ENCODE measurements at regions not wholly inside any gene's neighbourhood (a gene's known extent, or its start where the extent isn't known, plus 50 kb on each side); places are given as distances from the start of the nearest gene placed in this dataset.

DNA sequence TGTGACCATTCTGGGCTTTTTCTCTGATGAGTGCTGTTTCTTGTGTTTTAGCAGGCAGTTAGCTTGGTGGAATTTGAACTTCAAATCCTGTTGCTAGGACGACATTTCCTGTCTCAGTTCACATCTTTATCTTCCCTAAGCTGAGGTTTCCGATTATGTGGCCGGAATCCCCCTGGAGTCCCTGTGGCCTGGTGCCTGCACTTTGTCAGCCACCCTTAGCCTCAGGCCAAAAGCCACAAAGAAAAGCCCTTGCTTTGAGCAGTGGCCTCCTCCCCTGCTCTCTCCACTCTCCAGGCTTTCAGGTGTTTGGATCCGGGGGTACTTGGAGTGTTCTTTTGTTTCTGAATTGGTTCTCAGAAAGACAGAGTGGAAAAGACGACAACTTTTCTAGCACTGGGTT lies 59.9 kb upstream of the PMEPA1 start:
- Mint-ChIP-seq H3K9me3 (peaks cover 0 to 2% (median 0%) of the 10 kb centered on the region in 7 donors), H3K27me3 (no peaks in the 10 kb centered on the region), H3K36me3 (no peaks in the 10 kb centered on the region), H3K4me1 (peaks cover 0 to 6% (median 0%) of the 10 kb centered on the region in 4 donors), H3K4me3 (no peak overlapping the region), H3K27ac (no peak overlapping the region)
- no peak overlapping the region for H3K4me3 ChIP-seq (ENCODE audit: low read depth, low read length)
- H3K36me3 ChIP-seq (ENCODE audit: control insufficient read depth, insufficient read depth, low read length) = no peaks in the 10 kb centered on the region
- ATAC-seq (ENCODE audit: low read depth in 2 of 2) (no peak), DNase-seq (no peak)
- no peaks in the 10 kb centered on the region for H3K4me1 ChIP-seq (ENCODE audit: control insufficient read depth, insufficient read depth, low read length, poor library complexity, severe bottlenecking)
- H3K27me3 ChIP-seq (ENCODE audit: control insufficient read depth, insufficient read depth, low read length) = no peaks in the 10 kb centered on the region
- no peaks in the 10 kb centered on the region for H3K9me3 ChIP-seq (ENCODE audit: control insufficient read depth in 2 of 2, low read length in 2 of 2)
- no peak overlapping the region for H3K27ac ChIP-seq (ENCODE audit: insufficient read depth, low read length, poor library complexity, severe bottlenecking)

GRCh38 chr20:57768519-57768918 lies 58.7 kb upstream of the PMEPA1 start:
- Mint-ChIP-seq H3K4me1 (peaks cover 0 to 6% (median 0%) of the 10 kb centered on the region in 4 donors), H3K27ac (no peak overlapping the region), H3K27me3 (no peaks in the 10 kb centered on the region), H3K4me3 (no peak overlapping the region), H3K36me3 (no peaks in the 10 kb centered on the region), H3K9me3 (peaks cover 0 to 4% (median 0%) of the 10 kb centered on the region in 7 donors)
- no peak overlapping the region for H3K27ac ChIP-seq (ENCODE audit: insufficient read depth, low read length, poor library complexity, severe bottlenecking)
- H3K4me3 ChIP-seq (ENCODE audit: low read depth, low read length) = no peak overlapping the region
- H3K9me3 ChIP-seq (ENCODE audit: control insufficient read depth in 2 of 2, low read length in 2 of 2) = no peaks in the 10 kb centered on the region
- ATAC-seq (ENCODE audit: low read depth in 2 of 2) (no peak), DNase-seq (no peak)
- H3K36me3 ChIP-seq (ENCODE audit: control insufficient read depth, insufficient read depth, low read length) = no peaks in the 10 kb centered on the region
- H3K4me1 ChIP-seq (ENCODE audit: control insufficient read depth, insufficient read depth, low read length, poor library complexity, severe bottlenecking) = no peaks in the 10 kb centered on the region
- H3K27me3 ChIP-seq (ENCODE audit: control insufficient read depth, insufficient read depth, low read length) = no peaks in the 10 kb centered on the region

- ATAC-seq (ENCODE audit: low read depth in 2 of 2) (no peak), DNase-seq (no peak)
- no peaks in the 10 kb centered on the region for H3K36me3 Mint-ChIP-seq
- Histone ChIP-seq H3K36me3 (ENCODE audit: control insufficient read depth, insufficient read depth, low read length) (no peaks in the 10 kb centered on the region), H3K27me3 (ENCODE audit: control insufficient read depth, insufficient read depth, low read length) (no peaks in the 10 kb centered on the region), H3K9me3 (ENCODE audit: control insufficient read depth in 2 of 2, low read length in 2 of 2) (no peaks in the 10 kb centered on the region), H3K4me1 (ENCODE audit: control insufficient read depth, insufficient read depth, low read length, poor library complexity, severe bottlenecking) (no peaks in the 10 kb centered on the region), H3K4me3 (ENCODE audit: low read depth, low read length) (no peak overlapping the region), H3K27ac (ENCODE audit: insufficient read depth, low read length, poor library complexity, severe bottlenecking) (no peak overlapping the region)
- H3K9me3 Mint-ChIP-seq = peaks cover 0 to 4% (median 2%) of the 10 kb centered on the region in 7 donors
- H3K27ac Mint-ChIP-seq = no peak overlapping the region
- H3K27me3 Mint-ChIP-seq = no peaks in the 10 kb centered on the region
- no peak overlapping the region for H3K4me3 Mint-ChIP-seq
- H3K4me1 Mint-ChIP-seq = peaks cover 0 to 3% (median 0%) of the 10 kb centered on the region in 4 donors
Observed at GRCh38 chr20:57767441-57767840, 57.6 kb upstream of the PMEPA1 start.

- Mint-ChIP-seq H3K36me3 (no peaks in the 10 kb centered on the region), H3K27me3 (peaks cover 10% of the 10 kb centered on the region), H3K4me3 (no peak overlapping the region), H3K27ac (no peak overlapping the region), H3K4me1 (no peaks in the 10 kb centered on the region), H3K9me3 (peaks cover 0 to 9% (median 0%) of the 10 kb centered on the region in 7 donors)
- Histone ChIP-seq H3K4me1 (ENCODE audit: control insufficient read depth, insufficient read depth, low read length, poor library complexity, severe bottlenecking) (no peaks in the 10 kb centered on the region), H3K27me3 (ENCODE audit: control insufficient read depth, insufficient read depth, low read length) (no peaks in the 10 kb centered on the region), H3K4me3 (ENCODE audit: low read depth, low read length) (no peak overlapping the region), H3K36me3 (ENCODE audit: control insufficient read depth, insufficient read depth, low read length) (no peaks in the 10 kb centered on the region), H3K27ac (ENCODE audit: insufficient read depth, low read length, poor library complexity, severe bottlenecking) (no peak overlapping the region), H3K9me3 (ENCODE audit: control insufficient read depth in 2 of 2, low read length in 2 of 2) (no peaks in the 10 kb centered on the region)
- no peak for DNase-seq
- no peak for ATAC-seq (ENCODE audit: low read depth in 2 of 2)
Observed at GRCh38 chr20:57763235-57763595, 53.4 kb upstream of the PMEPA1 start.

- Mint-ChIP-seq H3K27ac (no peak overlapping the region), H3K9me3 (peaks cover 0 to 9% (median 0%) of the 10 kb centered on the region in 7 donors), H3K4me1 (no peaks in the 10 kb centered on the region), H3K27me3 (peaks cover 16% of the 10 kb centered on the region), H3K4me3 (no peak overlapping the region), H3K36me3 (no peaks in the 10 kb centered on the region)
- DNase-seq (no peak), ATAC-seq (ENCODE audit: low read depth in 2 of 2) (no peak)
- Histone ChIP-seq H3K27me3 (ENCODE audit: control insufficient read depth, insufficient read depth, low read length) (no peaks in the 10 kb centered on the region), H3K27ac (ENCODE audit: insufficient read depth, low read length, poor library complexity, severe bottlenecking) (no peak overlapping the region), H3K36me3 (ENCODE audit: control insufficient read depth, insufficient read depth, low read length) (no peaks in the 10 kb centered on the region), H3K4me1 (ENCODE audit: control insufficient read depth, insufficient read depth, low read length, poor library complexity, severe bottlenecking) (no peaks in the 10 kb centered on the region), H3K4me3 (ENCODE audit: low read depth, low read length) (no peak overlapping the region), H3K9me3 (ENCODE audit: control insufficient read depth in 2 of 2, low read length in 2 of 2) (no peaks in the 10 kb centered on the region)
Observed at GRCh38 chr20:57762531-57763234, 52.9 kb upstream of the PMEPA1 start.

DNA sequence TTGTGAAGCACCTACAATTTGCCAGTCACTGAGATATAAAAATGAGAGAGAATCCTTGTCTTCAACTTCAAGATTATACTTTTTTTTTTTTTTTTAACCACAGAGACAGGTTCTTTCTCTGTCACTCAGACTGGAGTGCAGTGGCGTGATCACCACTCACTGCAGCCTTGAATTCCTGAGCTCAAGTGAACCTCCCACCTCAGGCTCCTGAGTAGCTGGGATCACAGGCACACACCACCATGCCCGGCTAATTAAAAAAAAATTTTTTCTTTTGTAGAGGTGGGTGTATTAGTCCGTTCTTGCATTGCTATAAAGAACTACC lies 51.6 kb upstream of the PMEPA1 start:
- Mint-ChIP-seq H3K36me3 (no peaks in the 10 kb centered on the region), H3K27ac (no peak overlapping the region), H3K4me1 (no peaks in the 10 kb centered on the region), H3K4me3 (no peak overlapping the region), H3K27me3 (peaks cover 18% of the 10 kb centered on the region), H3K9me3 (peaks cover 0 to 14% (median 0%) of the 10 kb centered on the region in 7 donors)
- no peaks in the 10 kb centered on the region for H3K9me3 ChIP-seq (ENCODE audit: control insufficient read depth in 2 of 2, low read length in 2 of 2)
- H3K27me3 ChIP-seq (ENCODE audit: control insufficient read depth, insufficient read depth, low read length) = no peaks in the 10 kb centered on the region
- no peak for DNase-seq
- no peaks in the 10 kb centered on the region for H3K4me1 ChIP-seq (ENCODE audit: control insufficient read depth, insufficient read depth, low read length, poor library complexity, severe bottlenecking)
- H3K4me3 ChIP-seq (ENCODE audit: low read depth, low read length) = no peak overlapping the region
- H3K27ac ChIP-seq (ENCODE audit: insufficient read depth, low read length, poor library complexity, severe bottlenecking) = no peak overlapping the region
- ATAC-seq (ENCODE audit: low read depth in 2 of 2) = no peak
- H3K36me3 ChIP-seq (ENCODE audit: control insufficient read depth, insufficient read depth, low read length) = no peaks in the 10 kb centered on the region

- Histone ChIP-seq H3K4me3 (ENCODE audit: low read depth, low read length) (no peak overlapping the region), H3K27ac (ENCODE audit: insufficient read depth, low read length, poor library complexity, severe bottlenecking) (no peak overlapping the region), H3K36me3 (ENCODE audit: control insufficient read depth, insufficient read depth, low read length) (no peaks in the 10 kb centered on the region), H3K4me1 (ENCODE audit: control insufficient read depth, insufficient read depth, low read length, poor library complexity, severe bottlenecking) (no peaks in the 10 kb centered on the region), H3K9me3 (ENCODE audit: control insufficient read depth in 2 of 2, low read length in 2 of 2) (no peaks in the 10 kb centered on the region), H3K27me3 (ENCODE audit: control insufficient read depth, insufficient read depth, low read length) (no peaks in the 10 kb centered on the region)
- ATAC-seq (ENCODE audit: low read depth in 2 of 2) (no peak), DNase-seq (no peak)
- peaks cover 0 to 14% (median 0%) of the 10 kb centered on the region in 7 donors for H3K9me3 Mint-ChIP-seq
- no peaks in the 10 kb centered on the region for H3K4me1 Mint-ChIP-seq
- H3K27ac Mint-ChIP-seq = no peak overlapping the region
- peaks cover 18% of the 10 kb centered on the region for H3K27me3 Mint-ChIP-seq
- no peaks in the 10 kb centered on the region for H3K36me3 Mint-ChIP-seq
- no peak overlapping the region for H3K4me3 Mint-ChIP-seq
Observed at GRCh38 chr20:57760698-57761412, 51.0 kb upstream of the PMEPA1 start.

- DNase-seq = no peak
- Histone ChIP-seq H3K27ac (ENCODE audit: insufficient read depth, low read length, poor library complexity, severe bottlenecking) (no peak overlapping the region), H3K27me3 (ENCODE audit: control insufficient read depth, insufficient read depth, low read length) (no peaks in the 10 kb centered on the region), H3K4me1 (ENCODE audit: control insufficient read depth, insufficient read depth, low read length, poor library complexity, severe bottlenecking) (no peaks in the 10 kb centered on the region), H3K36me3 (ENCODE audit: control insufficient read depth, insufficient read depth, low read length) (no peaks in the 10 kb centered on the region), H3K9me3 (ENCODE audit: control insufficient read depth in 2 of 2, low read length in 2 of 2) (no peaks in the 10 kb centered on the region), H3K4me3 (ENCODE audit: low read depth, low read length) (no peak overlapping the region)
- Mint-ChIP-seq H3K9me3 (peaks cover 0 to 12% (median 0%) of the 10 kb centered on the region in 7 donors), H3K27me3 (peaks cover 24% of the 10 kb centered on the region), H3K4me1 (no peaks in the 10 kb centered on the region), H3K27ac (no peak overlapping the region), H3K4me3 (no peak overlapping the region), H3K36me3 (no peaks in the 10 kb centered on the region)
- ATAC-seq (ENCODE audit: low read depth in 2 of 2) = no peak
Observed at GRCh38 chr20:57759724-57760123, 49.9 kb upstream of the PMEPA1 start.

Measured in CD4-positive, CD25-positive, alpha-beta regulatory T cell (primary cell).